ENCODE measurements at regions not wholly inside any gene's neighbourhood (a gene's known extent, or its start where the extent isn't known, plus 50 kb on each side); places are given as distances from the start of the nearest gene placed in this dataset.

DNA sequence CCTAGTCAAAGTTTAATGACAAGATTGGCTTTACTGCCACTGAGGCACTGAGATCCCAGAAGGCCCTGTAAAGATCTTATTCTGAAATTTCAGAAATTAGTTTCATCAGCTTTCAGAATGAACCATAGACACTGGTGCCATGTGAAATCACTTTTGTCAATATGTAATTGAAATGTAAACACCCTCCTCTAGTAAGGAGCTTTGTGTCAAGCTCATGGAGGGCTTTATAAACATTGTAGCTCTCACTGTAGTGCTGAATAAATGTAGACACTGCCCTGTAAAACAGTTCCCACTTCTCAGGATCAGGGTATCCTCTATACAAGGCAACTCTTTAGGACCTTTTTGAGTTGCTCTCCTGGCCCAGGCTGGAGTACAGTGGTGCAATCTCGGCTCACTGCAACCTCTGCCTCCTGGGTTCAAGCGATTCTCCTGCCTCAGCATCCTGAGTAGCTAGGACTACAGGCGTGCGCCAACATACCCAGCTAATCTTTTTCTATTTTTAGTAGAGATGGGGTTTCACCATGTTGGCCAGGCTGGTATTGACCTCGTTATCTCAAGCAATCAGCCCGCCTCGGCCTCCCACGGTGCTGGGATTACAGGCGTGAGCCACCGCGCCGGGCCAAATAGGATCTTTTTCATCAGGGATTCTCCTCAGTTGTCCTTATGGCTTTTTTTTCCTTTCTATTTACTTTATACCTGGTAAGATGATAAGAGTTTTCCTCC lies 1823.9 kb upstream of the CDH9 start:
- TF ChIP-seq POLR2A (IDR thresholded peaks at IDR 0.05) = no peak
- no peak for TF ChIP-seq CTCF (IDR thresholded peaks at IDR 0.05)

Data from body of pancreas (tissue), 4 donors.